GM23248 (cell line): ENCODE measurements at regions not wholly inside any gene's neighbourhood (a gene's known extent, or its start where the extent isn't known, plus 50 kb on each side); places are given as distances from the start of the nearest gene placed in this dataset.

ENCODE experiments used
- EZH2 ChIP-seq: fragments of 200-600 bp; sonication (generic); IDR thresholded peaks from 2 replicates; pipeline ENCODE4 v1.6.1; 2018; ENCODE audit warnings: antibody characterized with exemption, mild to moderate bottlenecking; ENCODE audit not compliant: insufficient read depth, poor library complexity, severe bottlenecking
- EZH2phosphoT487 ChIP-seq: fragments of 200-600 bp; sonication (generic); IDR thresholded peaks from 2 replicates; pipeline ENCODE4 v1.6.1; 2018; ENCODE audit warnings: antibody characterized with exemption, moderate library complexity, mild to moderate bottlenecking, low read depth; ENCODE audit not compliant: insufficient read depth

- TF ChIP-seq EZH2 (no peak), EZH2phosphoT487 (no peak)
Measured at GRCh38 chr2:101534149-101534611, 59.3 kb upstream of the RFX8 start.
